Thoracic aorta (tissue), 2 donors: ENCODE measurements at regions not wholly inside any gene's neighbourhood (a gene's known extent, or its start where the extent isn't known, plus 50 kb on each side); places are given as distances from the start of the nearest gene placed in this dataset.

ENCODE experiments used
- ATAC-seq: fragments of 150-250 bp; one replicate; pipeline ENCODE4 v1.8.0; 2017; ENCODE audit warnings: low read depth; ENCODE audit not compliant: insufficient number of reproducible peaks, low FRiP score
- DNase-seq: peaks from one replicate; pipeline ENCODE4 v3.0.0-alpha.2; 2020; ENCODE audit warnings: low spot score
- H3K27ac ChIP-seq, 2 donors: fragments of 200-600 bp; sonication (generic); 1 replicate in 1 of 2; 2 replicates in 1 of 2; pipeline ENCODE4 v1.5.1; 2016; ENCODE audit warnings: mild to moderate bottlenecking in 2 of 2, moderate library complexity in 2 of 2
- H3K27me3 ChIP-seq: fragments of 200-600 bp; sonication (generic); replicated peaks from 2 replicates; pipeline ENCODE4 v1.6.0; 2016; ENCODE audit warnings: mild to moderate bottlenecking; ENCODE audit not compliant: insufficient read depth
- H3K36me3 ChIP-seq: fragments of 200-600 bp; sonication (generic); one replicate; pipeline ENCODE4 v1.5.1; 2016
- H3K4me1 ChIP-seq, 2 donors: fragments of 200-600 bp; sonication (generic); 1 replicate in 1 of 2; 2 replicates in 1 of 2; pipeline versions ENCODE4 v1.5.1 to v1.6.0; 2016; ENCODE audit warnings: low read depth in 2 of 2, mild to moderate bottlenecking in 1 of 2; ENCODE audit not compliant: control insufficient read depth in 1 of 2
- H3K4me3 ChIP-seq: fragments of 200-600 bp; sonication (generic); 2 replicates; pipeline ENCODE4 v1.5.1; 2016; ENCODE audit warnings: mild to moderate bottlenecking
- H3K9me3 ChIP-seq: fragments of 200-600 bp; sonication (generic); 2 replicates; pipeline ENCODE4 v1.5.1; 2016
- TF ChIP-seq, protein P1 (sequence below): fragments of 200-600 bp; sonication (generic); IDR thresholded peaks from one replicate; pipeline ENCODE4 v1.5.1; 2019; ENCODE audit warnings: antibody characterized with exemption

DNA sequence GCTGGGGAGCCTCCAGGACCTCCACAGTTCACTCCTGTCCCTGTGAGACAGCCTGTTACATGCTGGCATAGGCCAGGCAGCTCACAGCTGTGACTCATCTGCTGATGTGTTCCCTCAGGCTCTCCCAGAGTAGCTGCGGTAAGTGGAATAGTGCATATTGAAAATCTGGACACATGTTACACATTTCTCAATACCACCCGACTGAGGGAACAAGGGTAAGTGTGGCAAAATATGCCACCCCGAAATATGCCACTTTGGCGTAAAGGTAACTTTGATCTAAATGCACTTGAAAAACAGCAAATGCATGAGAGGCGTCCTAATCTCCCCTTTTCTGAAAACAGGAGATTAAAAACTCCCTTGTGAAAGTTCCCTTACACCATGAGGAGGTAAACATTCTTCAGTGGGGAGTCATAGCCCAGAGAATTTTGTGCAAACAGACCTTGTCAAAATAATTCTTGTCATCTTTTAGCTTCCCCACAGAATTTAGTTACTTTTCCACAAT lies 557.9 kb downstream of the CCDC85A start:
- no peaks in the 10 kb centered on the region for H3K9me3 ChIP-seq
- no peaks in the 10 kb centered on the region for H3K27me3 ChIP-seq
- no peaks in the 10 kb centered on the region for H3K36me3 ChIP-seq
- peak overlapping the region; percentile 52 for H3K4me3 ChIP-seq
- ATAC-seq (peak; percentile 65), DNase-seq (no peak)
- H3K27ac ChIP-seq: peak overlapping the region; percentile 32 to 48
- peaks cover 0 to 7% of the 10 kb centered on the region in 2 donors for H3K4me1 ChIP-seq
- TF ChIP-seq, protein P1, sequence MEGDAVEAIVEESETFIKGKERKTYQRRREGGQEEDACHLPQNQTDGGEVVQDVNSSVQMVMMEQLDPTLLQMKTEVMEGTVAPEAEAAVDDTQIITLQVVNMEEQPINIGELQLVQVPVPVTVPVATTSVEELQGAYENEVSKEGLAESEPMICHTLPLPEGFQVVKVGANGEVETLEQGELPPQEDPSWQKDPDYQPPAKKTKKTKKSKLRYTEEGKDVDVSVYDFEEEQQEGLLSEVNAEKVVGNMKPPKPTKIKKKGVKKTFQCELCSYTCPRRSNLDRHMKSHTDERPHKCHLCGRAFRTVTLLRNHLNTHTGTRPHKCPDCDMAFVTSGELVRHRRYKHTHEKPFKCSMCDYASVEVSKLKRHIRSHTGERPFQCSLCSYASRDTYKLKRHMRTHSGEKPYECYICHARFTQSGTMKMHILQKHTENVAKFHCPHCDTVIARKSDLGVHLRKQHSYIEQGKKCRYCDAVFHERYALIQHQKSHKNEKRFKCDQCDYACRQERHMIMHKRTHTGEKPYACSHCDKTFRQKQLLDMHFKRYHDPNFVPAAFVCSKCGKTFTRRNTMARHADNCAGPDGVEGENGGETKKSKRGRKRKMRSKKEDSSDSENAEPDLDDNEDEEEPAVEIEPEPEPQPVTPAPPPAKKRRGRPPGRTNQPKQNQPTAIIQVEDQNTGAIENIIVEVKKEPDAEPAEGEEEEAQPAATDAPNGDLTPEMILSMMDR: no peak

DNA sequence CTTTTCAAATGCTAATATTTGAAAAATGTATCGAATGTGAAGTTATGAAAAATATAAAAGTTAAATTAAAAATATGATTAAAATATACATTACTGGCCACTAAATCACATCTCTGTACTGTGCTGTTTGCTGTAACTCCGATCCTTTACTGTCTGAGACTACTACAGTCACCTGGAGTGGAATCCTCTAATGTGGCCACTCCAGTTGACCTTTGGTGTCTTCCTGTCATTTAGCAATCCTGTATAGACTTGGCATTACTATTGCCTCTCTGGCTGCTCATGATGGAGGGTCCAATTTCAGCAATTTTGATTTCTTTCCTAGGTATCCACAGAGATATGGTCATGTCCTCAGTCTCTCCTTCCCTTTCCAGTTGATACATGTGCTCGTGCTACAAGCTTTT lies 560.0 kb downstream of the CCDC85A start:
- ATAC-seq (no peak), DNase-seq (no peak)
- TF ChIP-seq, protein P1: no peak
- no peak overlapping the region for H3K27ac ChIP-seq
- no peaks in the 10 kb centered on the region for H3K36me3 ChIP-seq
- H3K4me3 ChIP-seq: no peak overlapping the region
- H3K27me3 ChIP-seq: no peaks in the 10 kb centered on the region
- H3K9me3 ChIP-seq: no peaks in the 10 kb centered on the region
- H3K4me1 ChIP-seq: peaks cover 0 to 7% of the 10 kb centered on the region in 2 donors

DNA sequence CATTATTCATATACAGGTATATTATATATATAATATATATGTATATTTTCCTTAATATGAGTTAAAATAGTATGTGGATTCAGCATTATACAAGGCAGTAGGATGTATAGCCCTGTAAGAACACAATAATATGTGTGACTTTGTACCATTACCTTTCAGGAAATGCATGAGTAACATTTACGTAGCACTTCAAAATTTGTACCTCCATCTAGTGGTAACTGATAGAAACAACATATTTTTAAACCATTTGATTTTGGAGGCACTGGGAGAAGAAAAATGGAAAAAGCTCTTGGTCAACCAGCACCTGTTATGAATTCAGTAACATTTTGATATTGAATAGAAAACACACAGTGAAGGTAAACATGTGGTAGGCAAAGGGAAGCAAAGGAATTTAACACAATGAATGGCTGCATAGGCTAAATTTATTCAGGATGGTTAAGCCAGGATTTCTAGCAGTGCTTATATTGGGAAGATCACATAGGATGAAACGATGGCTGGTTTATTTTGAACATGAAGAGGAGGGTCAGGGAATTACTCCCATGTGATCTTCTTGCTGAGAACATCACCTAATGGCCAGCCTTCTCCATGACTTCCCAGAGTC lies 565.5 kb downstream of the CCDC85A start:
- H3K36me3 ChIP-seq: no peaks in the 10 kb centered on the region
- no peak overlapping the region for H3K4me3 ChIP-seq
- no peak for ATAC-seq
- no peak for DNase-seq
- no peaks in the 10 kb centered on the region for H3K9me3 ChIP-seq
- TF ChIP-seq, protein P1: peak; percentile 48
- H3K27ac ChIP-seq: no peak overlapping the region
- H3K4me1 ChIP-seq: no peaks in the 10 kb centered on the region
- no peaks in the 10 kb centered on the region for H3K27me3 ChIP-seq

DNA sequence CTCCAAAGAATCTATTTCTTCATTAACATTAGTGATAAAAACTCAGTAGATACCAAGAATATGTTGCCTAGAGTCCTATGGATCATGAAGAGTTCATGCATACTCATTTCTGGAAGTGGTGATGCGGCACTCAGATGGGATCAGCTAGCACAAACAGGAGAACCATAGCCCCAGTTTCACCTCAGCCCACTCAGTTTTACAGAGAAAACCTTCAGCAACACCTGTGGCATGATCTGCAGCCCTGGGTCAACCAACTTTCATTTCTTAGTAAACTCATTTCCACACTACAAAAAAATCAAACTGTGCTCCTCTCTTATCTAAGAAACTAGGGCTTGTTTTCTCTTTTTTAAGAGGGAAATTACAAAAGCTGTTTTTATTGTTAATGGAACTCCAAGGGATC lies 569.4 kb downstream of the CCDC85A start:
- Histone ChIP-seq H3K27ac (no peak overlapping the region), H3K36me3 (no peaks in the 10 kb centered on the region), H3K27me3 (no peaks in the 10 kb centered on the region), H3K9me3 (no peaks in the 10 kb centered on the region), H3K4me3 (no peak overlapping the region), H3K4me1 (no peaks in the 10 kb centered on the region)
- no peak for DNase-seq
- no peak for ATAC-seq
- TF ChIP-seq, protein P1: no peak

DNA sequence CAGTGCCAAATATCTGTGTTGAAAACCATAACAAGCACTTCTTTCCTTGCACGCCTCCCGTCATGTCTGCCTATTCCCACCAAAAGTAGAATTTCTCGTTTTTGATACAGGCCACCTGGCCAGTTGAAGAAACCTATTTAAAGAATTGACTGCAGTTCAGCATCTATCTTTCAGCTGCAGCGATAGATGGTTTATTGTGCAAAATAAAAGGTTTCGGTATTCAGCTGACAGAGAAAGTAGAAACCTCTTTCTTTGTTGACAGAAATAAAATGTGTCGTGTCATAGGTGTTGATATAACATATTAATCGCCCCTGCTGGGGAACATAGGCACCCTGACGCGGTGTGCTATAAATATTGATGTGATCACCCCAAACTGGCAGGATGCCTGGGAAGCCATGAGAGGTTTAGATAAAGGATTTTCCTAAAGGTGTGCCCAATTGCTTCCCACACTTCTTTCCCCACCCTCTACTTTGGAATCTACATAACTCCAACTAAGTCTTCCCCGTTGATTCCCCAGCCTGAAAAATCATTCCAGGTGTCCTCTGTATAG lies 570.4 kb downstream of the CCDC85A start:
- H3K4me3 ChIP-seq: no peak overlapping the region
- DNase-seq: no peak
- no peaks in the 10 kb centered on the region for H3K4me1 ChIP-seq
- H3K9me3 ChIP-seq: no peaks in the 10 kb centered on the region
- H3K36me3 ChIP-seq: no peaks in the 10 kb centered on the region
- TF ChIP-seq, protein P1: no peak
- no peak overlapping the region for H3K27ac ChIP-seq
- no peaks in the 10 kb centered on the region for H3K27me3 ChIP-seq
- ATAC-seq: no peak
